Esophagus mucosa (tissue), 1 donor: ENCODE measurements at regions not wholly inside any gene's neighbourhood (a gene's known extent, or its start where the extent isn't known, plus 50 kb on each side); places are given as distances from the start of the nearest gene placed in this dataset.
"Not testable (repeated sequence)": the region's sequence is repeated elsewhere in the genome, so short reads cannot be mapped to it uniquely, and the experiment has no call there.

Source experiments
- ATAC-seq: fragments of 200-7000 bp; cut with Tn5 transposase; one replicate; pipeline ENCODE4 v1.9.1; 2020
- donor health status: DM: yes; HTN: yes; CAD: no.

- ATAC-seq, result no peak
These were observed 115.6 kb upstream of the OTOS start for GRCh38 chr2:240255811-240256703.

- no peak for ATAC-seq
These were observed 116.5 kb upstream of the OTOS start for GRCh38 chr2:240256704-240257637.

GRCh38 chr2:240257940-240258580 lies 117.6 kb upstream of the OTOS start:
- ATAC-seq, result no peak

GRCh38 chr2:240258685-240259084 lies 118.2 kb upstream of the OTOS start:
- no peak for ATAC-seq

GRCh38 chr2:240259201-240259923 lies 118.9 kb upstream of the OTOS start:
- ATAC-seq, result no peak

GRCh38 chr2:240259924-240260529 lies 119.6 kb upstream of the OTOS start:
- ATAC-seq, result no peak

- ATAC-seq, result no peak
These were observed 120.2 kb upstream of the OTOS start for GRCh38 chr2:240260664-240261063.

- ATAC-seq, result not testable (repeated sequence)
These were observed 122.1 kb upstream of the OTOS start for GRCh38 chr2:240262578-240262977.

GRCh38 chr2:240269380-240269779 lies 128.9 kb upstream of the OTOS start:
- ATAC-seq, result no peak

- ATAC-seq, result no peak
These were observed 129.4 kb upstream of the OTOS start for GRCh38 chr2:240269886-240270285.

- ATAC-seq, result no peak
These were observed 131.4 kb upstream of the OTOS start for GRCh38 chr2:240271716-240272341.

GRCh38 chr2:240275386-240275785 lies 134.9 kb upstream of the OTOS start:
- ATAC-seq, result no peak

- ATAC-seq, result peak; percentile 77
These were observed 136.8 kb upstream of the OTOS start for GRCh38 chr2:240277073-240277806.

GRCh38 chr2:240277807-240278522 lies 137.5 kb upstream of the OTOS start:
- no peak for ATAC-seq

- no peak for ATAC-seq
These were observed 138.2 kb upstream of the OTOS start for GRCh38 chr2:240278661-240279060.

GRCh38 chr2:240280621-240281020 lies 140.2 kb upstream of the OTOS start:
- ATAC-seq, result no peak

- peak; percentile 13 for ATAC-seq
These were observed 144.2 kb upstream of the OTOS start for GRCh38 chr2:240284503-240285259.

GRCh38 chr2:240285725-240286124 lies 145.3 kb upstream of the OTOS start:
- no peak for ATAC-seq

- ATAC-seq, result no peak
These were observed 146.1 kb upstream of the OTOS start for GRCh38 chr2:240286596-240286995.
